ENCODE measurements at regions not wholly inside any gene's neighbourhood (a gene's known extent, or its start where the extent isn't known, plus 50 kb on each side); places are given as distances from the start of the nearest gene placed in this dataset.
"Not testable (repeated sequence)": the region's sequence is repeated elsewhere in the genome, so short reads cannot be mapped to it uniquely, and the experiment has no call there.

DNA sequence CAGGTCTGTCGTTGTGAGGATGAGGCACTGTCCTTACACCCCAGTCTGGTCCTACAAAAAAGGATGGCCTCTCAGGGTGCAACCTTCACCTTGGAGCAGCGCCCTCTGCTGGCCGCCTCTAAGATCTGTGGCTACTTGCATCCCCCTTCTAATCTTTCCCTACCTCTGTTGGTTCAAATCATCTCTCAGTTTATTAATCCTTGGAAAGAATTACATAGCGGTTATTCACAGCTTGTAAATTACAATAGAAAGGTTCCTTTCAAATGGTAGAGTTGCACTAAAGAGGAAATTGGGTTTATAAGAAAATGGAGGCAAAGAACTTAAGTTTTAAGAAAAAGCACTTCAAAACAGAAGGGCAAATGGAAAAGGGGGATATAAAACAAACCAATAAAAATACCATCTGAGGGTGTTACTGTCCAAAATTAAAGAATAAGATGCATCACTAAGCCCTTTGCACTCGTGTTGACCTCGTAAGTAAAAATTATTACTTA lies 102.0 kb upstream of the PLEKHM1 start:
- H3K36me3 ChIP-seq; H3K4me1 ChIP-seq; H3K27ac ChIP-seq; intact Hi-C loops (cut with DNase I; ENCODE audit: low total_unique reads); H3K4me3 ChIP-seq; H3K27me3 ChIP-seq; H3K9me3 ChIP-seq: not testable (repeated sequence)
- peak; percentile 85 for DNase-seq
- 10 to 20% methylated on average over 3 to 6 of the region's 6 CpGs for WGBS, 2 donors (ENCODE audit: low coverage in 1 of 2)
- in situ Hi-C loops (cut with MboI; ENCODE audit: low pct_ligation_motif_present in 1 of 4, low pct_unique_long_range_greater_than_20kb in 1 of 4, low sequenced_read_pairs in 3 of 4): loop anchor here in 3 of 4 donors (25.0 kb wide), 2 partner anchors 155 to 670 kb away; partner anchors contain the start of gene ARHGAP27 (in 1 of the 3)
- TF ChIP-seq, protein P1, sequence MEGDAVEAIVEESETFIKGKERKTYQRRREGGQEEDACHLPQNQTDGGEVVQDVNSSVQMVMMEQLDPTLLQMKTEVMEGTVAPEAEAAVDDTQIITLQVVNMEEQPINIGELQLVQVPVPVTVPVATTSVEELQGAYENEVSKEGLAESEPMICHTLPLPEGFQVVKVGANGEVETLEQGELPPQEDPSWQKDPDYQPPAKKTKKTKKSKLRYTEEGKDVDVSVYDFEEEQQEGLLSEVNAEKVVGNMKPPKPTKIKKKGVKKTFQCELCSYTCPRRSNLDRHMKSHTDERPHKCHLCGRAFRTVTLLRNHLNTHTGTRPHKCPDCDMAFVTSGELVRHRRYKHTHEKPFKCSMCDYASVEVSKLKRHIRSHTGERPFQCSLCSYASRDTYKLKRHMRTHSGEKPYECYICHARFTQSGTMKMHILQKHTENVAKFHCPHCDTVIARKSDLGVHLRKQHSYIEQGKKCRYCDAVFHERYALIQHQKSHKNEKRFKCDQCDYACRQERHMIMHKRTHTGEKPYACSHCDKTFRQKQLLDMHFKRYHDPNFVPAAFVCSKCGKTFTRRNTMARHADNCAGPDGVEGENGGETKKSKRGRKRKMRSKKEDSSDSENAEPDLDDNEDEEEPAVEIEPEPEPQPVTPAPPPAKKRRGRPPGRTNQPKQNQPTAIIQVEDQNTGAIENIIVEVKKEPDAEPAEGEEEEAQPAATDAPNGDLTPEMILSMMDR (IDR thresholded peaks at IDR 0.05): peak; percentile 72 to 78 (median 77)

DNA sequence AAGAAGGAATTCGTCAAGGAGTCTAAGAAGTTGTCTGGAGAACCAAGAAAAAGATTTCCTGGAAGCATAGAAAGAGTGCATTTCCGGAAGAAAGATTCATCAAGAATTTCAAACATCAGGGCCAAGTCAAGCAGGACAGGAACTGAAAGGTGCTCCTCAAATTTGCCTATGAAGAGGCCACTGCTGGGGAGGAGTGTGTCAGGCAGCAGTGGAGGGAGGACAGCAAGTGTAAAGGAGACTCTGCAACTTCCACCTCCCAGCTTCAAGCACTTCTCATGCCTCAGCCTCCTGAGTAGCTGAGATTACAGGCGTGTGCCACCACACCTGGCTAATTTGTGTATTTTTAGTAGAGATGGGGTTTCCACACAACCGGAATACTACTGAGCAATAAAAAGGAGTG lies 105.8 kb upstream of the PLEKHM1 start:
- H3K36me3 ChIP-seq; H3K9me3 ChIP-seq; H3K4me1 ChIP-seq; intact Hi-C loops (cut with DNase I; ENCODE audit: low total_unique reads); H3K4me3 ChIP-seq; H3K27ac ChIP-seq; DNase-seq; H3K27me3 ChIP-seq: not testable (repeated sequence)
- WGBS, 2 donors (ENCODE audit: low coverage in 1 of 2): 66 to 73% methylated on average over 4 of the region's 4 CpGs
- in situ Hi-C loops (cut with MboI; ENCODE audit: low pct_ligation_motif_present in 1 of 4, low pct_unique_long_range_greater_than_20kb in 1 of 4, low sequenced_read_pairs in 3 of 4): loop anchor here in 3 of 4 donors (25.0 kb wide), 2 partner anchors 159 to 666 kb away; partner anchors contain the start of gene ARHGAP27 (in 1 of the 3)

DNA sequence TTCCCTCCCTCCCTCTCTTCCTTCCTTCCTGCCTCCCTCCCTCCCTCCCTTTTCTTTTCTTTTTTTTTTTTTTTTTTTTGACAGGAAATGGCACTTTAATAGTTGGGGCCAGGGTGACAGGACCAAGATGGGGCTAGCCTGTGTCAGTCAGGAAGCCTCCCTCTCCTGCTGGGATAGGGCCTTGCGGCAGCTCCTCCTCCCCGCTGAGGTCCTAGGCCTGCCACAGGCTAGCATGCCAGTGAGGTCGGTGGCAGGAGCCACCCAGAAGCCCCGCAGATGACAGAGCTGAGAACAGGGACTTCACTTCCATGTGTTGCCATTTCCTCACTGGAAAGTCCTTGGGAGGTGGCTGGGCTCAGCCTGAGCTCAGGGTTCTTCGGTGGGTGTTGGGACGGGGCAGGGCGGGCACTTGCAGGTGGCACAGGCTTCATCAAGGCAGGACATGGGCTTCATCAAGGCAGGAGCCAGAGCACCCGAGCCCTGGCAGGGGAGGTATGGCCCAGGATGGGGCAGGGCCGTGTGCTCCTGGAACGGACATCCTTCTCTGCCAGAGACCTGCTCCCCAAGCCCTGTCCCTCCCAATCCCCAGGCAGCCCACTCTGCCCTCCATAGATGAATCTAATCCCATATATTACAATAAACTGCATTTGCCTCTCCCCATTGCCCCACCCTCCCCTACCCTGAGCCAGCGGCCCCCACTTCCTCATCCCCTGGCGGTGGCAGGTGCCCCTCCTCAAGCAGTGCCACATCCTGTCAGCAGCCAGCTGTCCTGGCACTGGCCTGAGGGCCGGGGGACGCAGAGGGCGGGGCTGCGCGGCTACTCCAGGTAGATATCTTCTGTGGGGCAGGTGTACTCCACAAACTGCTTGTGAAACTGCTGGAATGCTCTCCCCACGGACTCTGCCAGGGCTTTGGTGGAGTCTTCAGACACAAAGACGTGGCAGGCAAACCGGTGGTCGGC lies 109.8 kb upstream of the PLEKHM1 start:
- H3K4me1 ChIP-seq; intact Hi-C loops (cut with DNase I; ENCODE audit: low total_unique reads); H3K27ac ChIP-seq; H3K4me3 ChIP-seq; H3K9me3 ChIP-seq; H3K27me3 ChIP-seq; DNase-seq; H3K36me3 ChIP-seq; in situ Hi-C loops (cut with MboI; ENCODE audit: low pct_ligation_motif_present in 1 of 4, low pct_unique_long_range_greater_than_20kb in 1 of 4, low sequenced_read_pairs in 3 of 4): not testable (repeated sequence)
- WGBS, 2 donors (ENCODE audit: low coverage in 1 of 2): 88% methylated on average over 3 of the region's 21 CpGs; no CpG with 5 or more reads in 1 of the 2 donors

DNA sequence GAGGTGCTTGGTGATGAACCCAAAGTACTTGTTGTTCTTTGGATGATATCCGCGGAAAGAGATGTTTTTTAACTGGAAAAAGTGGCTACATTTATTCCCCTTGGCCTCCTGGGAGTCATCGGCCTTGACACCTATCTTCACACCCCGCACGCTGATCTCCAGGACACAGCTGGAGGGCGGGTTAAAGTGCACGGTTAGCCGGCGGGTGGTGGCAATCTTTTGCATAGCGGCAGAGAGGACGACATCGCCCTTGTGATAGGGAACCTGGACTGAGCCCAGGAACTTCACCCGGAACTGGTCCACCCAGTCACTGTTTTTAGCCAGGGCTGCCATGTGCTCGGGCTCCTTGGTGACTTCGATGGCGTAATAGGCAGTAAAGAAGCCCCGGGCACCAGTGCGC lies 110.5 kb upstream of the PLEKHM1 start:
- not testable (repeated sequence) for DNase-seq, H3K4me3 ChIP-seq
- WGBS, 2 donors (ENCODE audit: low coverage in 1 of 2): 97% methylated on average over 5 of the region's 18 CpGs; no CpG with 5 or more reads in 1 of the 2 donors

GRCh38 chr17:45601605-45602539 lies 111.4 kb upstream of the PLEKHM1 start:
- H3K4me3 ChIP-seq; H3K4me1 ChIP-seq; H3K27me3 ChIP-seq; H3K9me3 ChIP-seq; DNase-seq; intact Hi-C loops (cut with DNase I; ENCODE audit: low total_unique reads); in situ Hi-C loops (cut with MboI; ENCODE audit: low pct_ligation_motif_present in 1 of 4, low pct_unique_long_range_greater_than_20kb in 1 of 4, low sequenced_read_pairs in 3 of 4); H3K36me3 ChIP-seq; H3K27ac ChIP-seq: not testable (repeated sequence)
- WGBS, 2 donors (ENCODE audit: low coverage in 1 of 2): 91% methylated on average over 7 of the region's 63 CpGs; no CpG with 5 or more reads in 1 of the 2 donors

More for the DNA sequence above, 110.5 kb upstream of the PLEKHM1 start:
- intact Hi-C loops (cut with DNase I; ENCODE audit: low total_unique reads); H3K36me3 ChIP-seq; H3K27me3 ChIP-seq; H3K27ac ChIP-seq; in situ Hi-C loops (cut with MboI; ENCODE audit: low pct_ligation_motif_present in 1 of 4, low pct_unique_long_range_greater_than_20kb in 1 of 4, low sequenced_read_pairs in 3 of 4); H3K4me1 ChIP-seq; H3K9me3 ChIP-seq: not testable (repeated sequence)

DNA sequence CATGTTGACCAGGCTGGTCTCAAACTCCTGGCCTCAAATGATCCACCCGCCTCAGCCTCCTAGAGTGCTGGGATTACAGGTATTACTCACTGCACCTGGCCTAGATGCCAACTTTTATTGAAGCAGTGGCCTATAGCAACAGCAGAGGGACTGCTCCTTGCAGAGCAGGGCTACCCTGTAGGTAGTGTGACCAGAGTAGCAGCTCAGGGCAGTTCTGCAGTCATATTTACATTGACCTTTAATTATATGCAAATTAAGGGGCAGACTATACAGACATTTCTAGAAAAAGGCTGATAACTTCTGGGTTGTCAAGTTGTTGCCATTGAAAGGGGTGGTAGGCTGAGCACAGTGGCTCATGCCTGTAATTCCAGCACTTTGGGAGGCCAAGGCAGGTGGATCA lies 115.2 kb upstream of the PLEKHM1 start:
- DNase-seq; H3K4me1 ChIP-seq; intact Hi-C loops (cut with DNase I; ENCODE audit: low total_unique reads); H3K36me3 ChIP-seq; H3K27me3 ChIP-seq; in situ Hi-C loops (cut with MboI; ENCODE audit: low pct_ligation_motif_present in 1 of 4, low pct_unique_long_range_greater_than_20kb in 1 of 4, low sequenced_read_pairs in 3 of 4); H3K9me3 ChIP-seq; H3K4me3 ChIP-seq; H3K27ac ChIP-seq: not testable (repeated sequence)
- WGBS, 2 donors (ENCODE audit: low coverage in 1 of 2): no CpG with 5 or more reads among the region's 1 CpG

- DNase-seq: peak; percentile 90
- peak overlapping the region in 3 of 4 donors; percentile 50 to 67 (median 64) for H3K27ac ChIP-seq
- intact Hi-C loops (cut with DNase I; ENCODE audit: low total_unique reads); H3K4me1 ChIP-seq; in situ Hi-C loops (cut with MboI; ENCODE audit: low pct_ligation_motif_present in 1 of 4, low pct_unique_long_range_greater_than_20kb in 1 of 4, low sequenced_read_pairs in 3 of 4); H3K36me3 ChIP-seq; H3K9me3 ChIP-seq; H3K27me3 ChIP-seq: not testable (repeated sequence)
- peak overlapping the region; percentile 39 to 87 (median 74) for H3K4me3 ChIP-seq
- WGBS, 2 donors (ENCODE audit: low coverage in 1 of 2): 0 to 1% methylated on average over 1 to 14 of the region's 16 CpGs
These were observed 129.5 kb upstream of the PLEKHM1 start for GRCh38 chr17:45619984-45620405.

GRCh38 chr17:45620468-45620867 lies 129.9 kb upstream of the PLEKHM1 start:
- intact Hi-C loops (cut with DNase I; ENCODE audit: low total_unique reads); H3K4me1 ChIP-seq; DNase-seq; H3K9me3 ChIP-seq; H3K27me3 ChIP-seq; in situ Hi-C loops (cut with MboI; ENCODE audit: low pct_ligation_motif_present in 1 of 4, low pct_unique_long_range_greater_than_20kb in 1 of 4, low sequenced_read_pairs in 3 of 4); H3K36me3 ChIP-seq: not testable (repeated sequence)
- H3K27ac ChIP-seq: peak overlapping the region in 3 of 4 donors; percentile 50 to 67 (median 64)
- no CpG with 5 or more reads among the region's 54 CpGs for WGBS, 2 donors (ENCODE audit: low coverage in 1 of 2)
- peak overlapping the region; percentile 39 to 87 (median 74) for H3K4me3 ChIP-seq

DNA sequence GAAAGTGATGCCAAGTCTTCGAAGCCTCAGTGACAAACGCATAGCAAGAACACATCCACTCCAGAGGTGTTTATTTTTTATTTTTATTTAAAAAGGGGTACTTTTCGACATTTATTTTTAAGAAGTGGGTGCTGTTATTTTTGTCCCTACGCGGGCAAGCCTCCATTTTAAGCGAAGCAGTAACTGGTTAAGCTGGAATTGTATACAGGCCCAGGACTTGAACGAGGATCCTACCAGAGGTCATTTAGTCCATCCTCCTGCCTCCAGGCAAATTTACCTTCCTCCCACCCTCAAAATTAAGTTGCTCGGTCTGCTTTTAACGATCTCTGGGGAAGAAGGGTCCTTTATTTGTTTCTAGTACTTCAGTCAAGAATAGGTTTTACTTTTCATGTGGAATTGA lies 130.6 kb upstream of the PLEKHM1 start:
- H3K27me3 ChIP-seq; H3K9me3 ChIP-seq; H3K4me1 ChIP-seq; DNase-seq; H3K36me3 ChIP-seq; H3K27ac ChIP-seq; intact Hi-C loops (cut with DNase I; ENCODE audit: low total_unique reads); in situ Hi-C loops (cut with MboI; ENCODE audit: low pct_ligation_motif_present in 1 of 4, low pct_unique_long_range_greater_than_20kb in 1 of 4, low sequenced_read_pairs in 3 of 4): not testable (repeated sequence)
- 15% methylated on average over 5 of the region's 9 CpGs; no CpG with 5 or more reads in 1 of the 2 donors for WGBS, 2 donors (ENCODE audit: low coverage in 1 of 2)
- peak overlapping the region in 1 of 4 donors; percentile 16 for H3K4me3 ChIP-seq

All from transverse colon (tissue), 4 donors.